Endothelial cell of umbilical vein (primary cell): ENCODE measurements at regions not wholly inside any gene's neighbourhood (a gene's known extent, or its start where the extent isn't known, plus 50 kb on each side); places are given as distances from the start of the nearest gene placed in this dataset.

Experiments
- BruUV-seq: library from RNA; stranded (reverse); fragments of 400-500 nt; replicated peaks from 2 replicates; lab custom pipeline; 2021; lab: Mats Ljungman, UMichigan
- CTCF ChIA-PET: fragments of 300-600, 350-600 bp; sonication (Branson Sonifier 250); formaldehyde crosslinking; loops from one replicate; lab custom pipeline; 2021; ENCODE audit warnings: antibody characterized with exemption, inconsistent platforms; lab: Charles Lee
- POLR2A ChIA-PET: fragments of 300-600, 350-600 bp; sonication (Branson Sonifier 250); formaldehyde crosslinking; loops from one replicate; lab custom pipeline; 2021; ENCODE audit warnings: antibody characterized with exemption, inconsistent platforms; lab: Charles Lee
- DNase-seq: peaks from one replicate; pipeline ENCODE4 v3.0.0-alpha.2; 2011; ENCODE audit warnings: low read depth, low spot score
- FAIRE-seq: peaks from 2 replicates; lab custom pipeline; 2011; peaks lifted over from hg19 to GRCh38; lab: Jason Lieb, UNC
- H2AFZ ChIP-seq: 2 replicates; pipeline ENCODE4 v1.6.0; 2012; ENCODE audit warnings: low read depth, low read length, control low read depth, inconsistent platforms
- H3K27ac ChIP-seq: 2 replicates; pipeline ENCODE4 v1.5.1; 2011; ENCODE audit warnings: low read depth, mild to moderate bottlenecking, control low read depth, low read length, moderate library complexity; ENCODE audit not compliant: insufficient read depth
- H3K27me3 ChIP-seq, 2 experiments: 2 replicates each; pipeline versions ENCODE4 v1.6.0 to v1.6.1; 2011; ENCODE audit warnings: low read length in 2 of 2, mixed read lengths in 1 of 2; ENCODE audit not compliant: control insufficient read depth in 2 of 2, insufficient read depth in 2 of 2
- H3K36me3 ChIP-seq, 2 experiments: 2 replicates in 1 of 2; 3 replicates in 1 of 2; pipeline ENCODE4 v1.5.1; 2011; ENCODE audit warnings: low read length in 2 of 2, mild to moderate bottlenecking in 1 of 2, moderate library complexity in 1 of 2; ENCODE audit not compliant: control insufficient read depth in 2 of 2, insufficient read depth in 2 of 2; ENCODE audit errors: extremely low read depth in 1 of 2
- H3K4me1 ChIP-seq: 3 replicates; pipeline ENCODE4 v1.5.1; 2011; ENCODE audit warnings: mild to moderate bottlenecking, low read length; ENCODE audit not compliant: control insufficient read depth, insufficient read depth; ENCODE audit errors: extremely low read depth
- H3K4me2 ChIP-seq: 2 replicates; pipeline ENCODE4 v1.6.1; 2011; ENCODE audit warnings: low read length, control low read depth, mixed read lengths; ENCODE audit not compliant: insufficient read depth
- H3K4me3 ChIP-seq, 3 experiments: fragments of 200-600 bp in 1 of 3; sonication (generic), shearing (Covaris generic) in 1 of 3; replicated peaks in 1 of 3; 2 replicates each; pipeline ENCODE4 v1.5.1; 2011 to 2016; ENCODE audit warnings: control low read depth in 3 of 3, low read length in 3 of 3, mild to moderate bottlenecking in 2 of 3, inconsistent platforms in 1 of 3, low read depth in 1 of 3, moderate library complexity in 1 of 3; ENCODE audit not compliant: insufficient read depth in 1 of 3
- H3K79me2 ChIP-seq: 2 replicates; pipeline ENCODE4 v1.6.0; 2012; ENCODE audit warnings: low read length, inconsistent platforms; ENCODE audit not compliant: control insufficient read depth, insufficient read depth
- H3K9ac ChIP-seq: replicated peaks from 2 replicates; pipeline ENCODE3; 2011; ENCODE audit warnings: low read length, control low read depth; ENCODE audit not compliant: insufficient read depth; ENCODE audit errors: extremely low read depth
- H3K9me1 ChIP-seq: replicated peaks from 3 replicates; pipeline ENCODE4 v1.6.0; 2011; ENCODE audit warnings: mild to moderate bottlenecking, low read length; ENCODE audit not compliant: control insufficient read depth, insufficient read depth; ENCODE audit errors: extremely low read depth
- H3K9me3 ChIP-seq: replicated peaks from 2 replicates; pipeline ENCODE4 v1.5.1; 2012; ENCODE audit warnings: low read length, inconsistent platforms; ENCODE audit not compliant: control insufficient read depth, insufficient read depth
- H4K20me1 ChIP-seq: replicated peaks from 2 replicates; pipeline ENCODE3; 2011; ENCODE audit warnings: mild to moderate bottlenecking, low read length; ENCODE audit not compliant: control insufficient read depth, insufficient read depth; ENCODE audit errors: extremely low read depth
- EZH2 ChIP-seq: IDR thresholded peaks from 2 replicates; pipeline ENCODE4 v1.6.1; 2012; ENCODE audit warnings: borderline replicate concordance, low read depth, mild to moderate bottlenecking, moderate library complexity, low read length, inconsistent platforms; ENCODE audit not compliant: severe bottlenecking
- FOS ChIP-seq: IDR thresholded peaks from 2 replicates; pipeline ENCODE4 v1.6.1; 2011; ENCODE audit warnings: mild to moderate bottlenecking, low read length, moderate library complexity, borderline replicate concordance; ENCODE audit not compliant: insufficient read depth
- GATA2 ChIP-seq: IDR thresholded peaks from 2 replicates; pipeline ENCODE4 v1.7.0; 2011; ENCODE audit warnings: low read depth, mild to moderate bottlenecking, moderate library complexity, mixed read lengths, low read length; ENCODE audit not compliant: insufficient read length, insufficient read depth
- JUN ChIP-seq: IDR thresholded peaks from 2 replicates; pipeline ENCODE4 v1.6.1; 2011; ENCODE audit warnings: borderline replicate concordance, low read depth; ENCODE audit not compliant: insufficient read length, insufficient read depth
- MAX ChIP-seq: IDR thresholded peaks from 2 replicates; pipeline ENCODE4 v1.6.1; 2011; ENCODE audit not compliant: insufficient read depth, insufficient read length
- MYC ChIP-seq: IDR thresholded peaks from one replicate; pipeline ENCODE4 v1.6.1; 2011; ENCODE audit warnings: mild to moderate bottlenecking, low read depth, low read length
- POLR2A ChIP-seq: IDR thresholded peaks from 2 replicates; pipeline ENCODE4 v1.6.1; 2012; ENCODE audit warnings: low read depth, mild to moderate bottlenecking, control low read depth, low read length
- POLR2AphosphoS5 ChIP-seq: IDR thresholded peaks from 2 replicates; pipeline ENCODE4 v1.6.1; 2012; ENCODE audit warnings: low read depth, mild to moderate bottlenecking, control low read depth, low read length, moderate library complexity; ENCODE audit not compliant: insufficient read depth
- dilution Hi-C: fragments of 300-500 bp; cut with MboI; formaldehyde crosslinking; loops from one replicate; pipeline ENCODE4 v1.15.0; 2019; ENCODE audit warnings: low sequenced_read_pairs; ENCODE audit not compliant: extremely low pct_ligation_motif_present
- intact Hi-C: fragments of 100-400 bp; cut with micrococcal nuclease; formaldehyde crosslinking; loops from one replicate; pipeline ENCODE4 v1.10.0; 2022
- TF ChIP-seq, protein P1 (sequence below), 2 donors: IDR thresholded peaks; 1 replicate in 1 of 2; 2 replicates in 1 of 2; pipeline ENCODE4 v1.5.1; 2011; ENCODE audit warnings: low read length in 2 of 2, mild to moderate bottlenecking in 2 of 2, moderate library complexity in 2 of 2, control low read depth in 1 of 2, inconsistent platforms in 1 of 2, low read depth in 1 of 2; ENCODE audit not compliant: insufficient read depth in 1 of 2; ENCODE audit errors: extremely low read depth in 1 of 2

- FAIRE-seq = no peak
- dilution Hi-C loops = no loop called here
Measured at GRCh38 chr6:91453224-91453878, 866.5 kb upstream of the MAP3K7 start.

DNA sequence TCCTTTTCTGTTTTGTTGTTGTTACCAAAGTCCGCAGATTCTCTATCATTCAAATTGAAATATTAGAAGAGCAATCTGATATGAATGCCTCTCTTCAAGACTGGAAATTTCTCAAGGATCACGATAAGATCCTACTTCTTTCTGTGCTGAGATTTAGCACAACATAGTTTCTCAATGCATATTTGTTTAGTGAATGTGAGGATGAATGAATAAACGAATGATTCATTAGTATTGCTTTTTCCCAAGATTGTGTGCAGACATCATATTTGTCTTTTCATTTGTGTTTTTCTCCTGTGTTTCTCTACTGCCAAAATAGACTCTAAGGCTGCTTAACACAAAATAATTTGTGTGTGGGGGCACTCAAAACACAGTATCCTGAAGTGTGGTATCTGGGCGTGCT is 862.7 kb upstream of the MAP3K7 start:
- intact Hi-C loops (no loop called here), dilution Hi-C loops (no loop called here)
- no peaks in the 10 kb centered on the region for H3K27me3 ChIP-seq
- no peaks in the 10 kb centered on the region for H4K20me1 ChIP-seq
- no peak overlapping the region for H3K9ac ChIP-seq
- ChIA-PET POLR2A (no interaction called here), CTCF (no interaction called here)
- H3K9me3 ChIP-seq = no peaks in the 10 kb centered on the region
- no peaks in the 10 kb centered on the region for H3K79me2 ChIP-seq
- TF ChIP-seq EZH2 (no peak), GATA2 (no peak), MAX (no peak), POLR2AphosphoS5 (no peak), POLR2A (no peak), FOS (no peak), JUN (no peak), MYC (no peak)
- TF ChIP-seq, protein P1, sequence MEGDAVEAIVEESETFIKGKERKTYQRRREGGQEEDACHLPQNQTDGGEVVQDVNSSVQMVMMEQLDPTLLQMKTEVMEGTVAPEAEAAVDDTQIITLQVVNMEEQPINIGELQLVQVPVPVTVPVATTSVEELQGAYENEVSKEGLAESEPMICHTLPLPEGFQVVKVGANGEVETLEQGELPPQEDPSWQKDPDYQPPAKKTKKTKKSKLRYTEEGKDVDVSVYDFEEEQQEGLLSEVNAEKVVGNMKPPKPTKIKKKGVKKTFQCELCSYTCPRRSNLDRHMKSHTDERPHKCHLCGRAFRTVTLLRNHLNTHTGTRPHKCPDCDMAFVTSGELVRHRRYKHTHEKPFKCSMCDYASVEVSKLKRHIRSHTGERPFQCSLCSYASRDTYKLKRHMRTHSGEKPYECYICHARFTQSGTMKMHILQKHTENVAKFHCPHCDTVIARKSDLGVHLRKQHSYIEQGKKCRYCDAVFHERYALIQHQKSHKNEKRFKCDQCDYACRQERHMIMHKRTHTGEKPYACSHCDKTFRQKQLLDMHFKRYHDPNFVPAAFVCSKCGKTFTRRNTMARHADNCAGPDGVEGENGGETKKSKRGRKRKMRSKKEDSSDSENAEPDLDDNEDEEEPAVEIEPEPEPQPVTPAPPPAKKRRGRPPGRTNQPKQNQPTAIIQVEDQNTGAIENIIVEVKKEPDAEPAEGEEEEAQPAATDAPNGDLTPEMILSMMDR (IDR thresholded peaks at IDR 0.05; ENCODE audit: extremely low read depth in 1 of 2, insufficient read depth in 1 of 2, low read depth in 1 of 2, low read length in 2 of 2) = no peak
- H3K9me1 ChIP-seq = no peaks in the 10 kb centered on the region
- H3K4me1 ChIP-seq = no peaks in the 10 kb centered on the region
- no peak for FAIRE-seq
- no peak overlapping the region for H2AFZ ChIP-seq
- BruUV-seq = no TSS peak
- H3K4me2 ChIP-seq = no peak overlapping the region
- no peaks in the 10 kb centered on the region for H3K36me3 ChIP-seq
- no peak overlapping the region for H3K27ac ChIP-seq
- no peak overlapping the region for H3K4me3 ChIP-seq
- no peak for DNase-seq

More at GRCh38 chr6:91453224-91453878, 866.5 kb upstream of the MAP3K7 start:
- H3K9me1 ChIP-seq = no peaks in the 10 kb centered on the region
- no peak overlapping the region for H3K27ac ChIP-seq
- H2AFZ ChIP-seq = no peak overlapping the region
- intact Hi-C loops = no loop called here
- no TSS peak for BruUV-seq
- no peaks in the 10 kb centered on the region for H3K27me3 ChIP-seq
- H3K4me2 ChIP-seq = no peak overlapping the region
- no peaks in the 10 kb centered on the region for H4K20me1 ChIP-seq
- H3K4me1 ChIP-seq = no peaks in the 10 kb centered on the region
- H3K79me2 ChIP-seq = no peaks in the 10 kb centered on the region
- no peaks in the 10 kb centered on the region for H3K9me3 ChIP-seq
- POLR2A ChIA-PET = no interaction called here
- CTCF ChIA-PET = interaction anchor here (1.0 to 1.2 kb wide), 2 partner anchors 9 to 11 kb away, joined by 3 read pairs; no protein-coding TSS in a partner anchor
- no peaks in the 10 kb centered on the region for H3K36me3 ChIP-seq
- no peak for TF ChIP-seq GATA2
- TF ChIP-seq MYC = no peak
- no peak for TF ChIP-seq EZH2
- TF ChIP-seq JUN = no peak
- no peak for DNase-seq
- no peak overlapping the region for H3K9ac ChIP-seq
- H3K4me3 ChIP-seq = no peak overlapping the region
